GM12891 (cell line): ENCODE measurements at regions not wholly inside any gene's neighbourhood (a gene's known extent, or its start where the extent isn't known, plus 50 kb on each side); places are given as distances from the start of the nearest gene placed in this dataset.

Source experiments
- POLR2A ChIP-seq: IDR thresholded peaks from 2 replicates; pipeline ENCODE4 v1.6.1; 2011; ENCODE audit warnings: low read depth, low read length, control low read depth
- POLR2AphosphoS5 ChIP-seq: IDR thresholded peaks from 2 replicates; pipeline ENCODE4 v1.6.1; 2011; ENCODE audit warnings: low read depth, low read length, control low read depth
- SPI1 ChIP-seq: IDR thresholded peaks from 2 replicates; pipeline ENCODE4 v1.6.1; 2011; ENCODE audit warnings: low read depth, low read length, control low read depth
- TAF1 ChIP-seq: IDR thresholded peaks from 2 replicates; pipeline ENCODE4 v1.6.1; 2011; ENCODE audit warnings: low read depth, low read length, control low read depth

DNA sequence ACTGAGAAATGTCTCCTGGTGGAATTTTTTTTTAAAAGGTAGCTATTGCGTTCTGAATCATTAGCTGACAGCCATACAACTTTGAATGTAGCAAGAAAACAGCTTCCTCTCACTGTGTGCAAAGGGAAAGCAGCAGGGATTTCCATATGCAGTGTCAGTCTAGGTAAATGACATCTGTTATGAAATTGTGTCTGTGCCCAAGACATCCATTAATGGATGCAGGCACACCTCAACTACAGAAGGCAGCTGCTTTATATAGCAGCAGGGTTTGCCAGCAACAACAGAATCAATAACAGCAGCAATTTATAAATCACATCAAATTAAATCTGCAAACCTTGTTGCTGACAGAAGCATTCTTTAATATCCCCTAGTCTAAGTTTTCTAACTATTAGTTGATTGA is 745.3 kb upstream of the RAG2 start:
- TF ChIP-seq POLR2A (no peak), POLR2AphosphoS5 (no peak), SPI1 (no peak), TAF1 (no peak)
